PC-3 (cell line): ENCODE measurements at regions not wholly inside any gene's neighbourhood (a gene's known extent, or its start where the extent isn't known, plus 50 kb on each side); places are given as distances from the start of the nearest gene placed in this dataset.

ENCODE experiments used
- ATAC-seq: fragments of 200-7000 bp; cut with Tn5 transposase; 2 replicates; pipeline ENCODE4 v1.9.1; 2020; ENCODE audit warnings: mild to moderate bottlenecking, moderate library complexity
- BruUV-seq: library from RNA; stranded (reverse); fragments of 400-500 nt; replicated peaks from 2 replicates; lab custom pipeline; 2021; lab: Mats Ljungman, UMichigan
- CTCF ChIA-PET: fragments of 300-600 bp; sonication (Branson Sonifier 250); formaldehyde crosslinking; loops from one replicate; lab custom pipeline; 2022; ENCODE audit warnings: antibody characterized with exemption; lab: Charles Lee
- POLR2A ChIA-PET: fragments of 300-600 bp; sonication (Branson Sonifier 250); formaldehyde crosslinking; loops from one replicate; lab custom pipeline; 2022; ENCODE audit warnings: antibody characterized with exemption; ENCODE audit not compliant: unreplicated experiment; lab: Charles Lee
- DNase-seq: peaks from one replicate; pipeline ENCODE4 v3.0.0-alpha.2; 2015
- H2AFZ ChIP-seq: fragments of 300-600 bp; sonication (generic); 2 replicates; pipeline ENCODE4 v1.6.0; 2016; ENCODE audit warnings: antibody characterized with exemption, low read length
- H3F3A ChIP-seq: fragments of 300-600 bp; sonication (generic); one replicate; pipeline ENCODE4 v1.6.0; 2017; ENCODE audit warnings: antibody characterized with exemption, low read length, control low read depth, mild to moderate bottlenecking; ENCODE audit not compliant: unreplicated experiment
- H3K27ac ChIP-seq: fragments of 300-600 bp; sonication (generic); 2 replicates; pipeline ENCODE4 v1.5.1; 2016; ENCODE audit warnings: mild to moderate bottlenecking, low read length
- H3K27me3 ChIP-seq: fragments of 300-600 bp; sonication (generic); 2 replicates; pipeline ENCODE4 v1.6.1; 2016; ENCODE audit warnings: low read length, mixed read lengths
- H3K36me3 ChIP-seq: fragments of 300-600 bp; sonication (generic); 2 replicates; pipeline ENCODE4 v1.6.1; 2016; ENCODE audit warnings: low read depth, mixed run types, low read length, mixed read lengths
- H3K4me1 ChIP-seq: fragments of 300-600 bp; sonication (generic); 2 replicates; pipeline ENCODE4 v1.5.1; 2016; ENCODE audit warnings: low read length; ENCODE audit not compliant: insufficient read depth
- H3K4me2 ChIP-seq: fragments of 300-600 bp; sonication (generic); 2 replicates; pipeline ENCODE4 v1.6.0; 2016; ENCODE audit warnings: low read length
- H3K4me3 ChIP-seq: fragments of 300-600 bp; sonication (generic); 2 replicates; pipeline ENCODE4 v1.5.1; 2016; ENCODE audit warnings: mild to moderate bottlenecking, low read length, mixed read lengths
- H3K79me2 ChIP-seq: fragments of 300-600 bp; sonication (generic); 2 replicates; pipeline ENCODE4 v1.6.1; 2017; ENCODE audit warnings: low read length, mixed read lengths
- H3K9ac ChIP-seq: fragments of 300-600 bp; sonication (generic); 2 replicates; pipeline ENCODE4 v1.6.0; 2016; ENCODE audit warnings: mild to moderate bottlenecking, low read length
- H3K9me2 ChIP-seq: fragments of 300-600 bp; sonication (generic); replicated peaks from 2 replicates; pipeline ENCODE4 v1.6.1; 2016; ENCODE audit warnings: mixed run types, low read length, mixed read lengths
- H3K9me3 ChIP-seq: fragments of 300-600 bp; sonication (generic); 2 replicates; pipeline ENCODE4 v1.6.1; 2016; ENCODE audit warnings: low read length, mixed read lengths
- H4K20me1 ChIP-seq: fragments of 300-600 bp; sonication (generic); 2 replicates; pipeline ENCODE4 v1.6.1; 2016; ENCODE audit warnings: low read length, mixed read lengths
- CTCF ChIP-seq: fragments of 300-600 bp; sonication (generic); conservative IDR thresholded peaks from 2 replicates; pipeline ENCODE4 v1.5.1; 2017; ENCODE audit warnings: antibody characterized with exemption, low read depth, mild to moderate bottlenecking, low read length
- EZH2 ChIP-seq: fragments of 300-600 bp; sonication (generic); IDR thresholded peaks from one replicate; pipeline ENCODE4 v1.6.1; 2017; ENCODE audit warnings: antibody characterized with exemption, mild to moderate bottlenecking, low read length; ENCODE audit not compliant: unreplicated experiment
- EZH2phosphoT487 ChIP-seq: fragments of 300-600 bp; sonication (generic); IDR thresholded peaks from 2 replicates; pipeline ENCODE4 v1.6.1; 2018; ENCODE audit warnings: mild to moderate bottlenecking, antibody characterized with exemption, low read length, borderline replicate concordance
- intact Hi-C: fragments of 100-400 bp; cut with micrococcal nuclease; formaldehyde crosslinking; loops from 2 replicates; pipeline ENCODE4 v1.9.0; 2023

- intact Hi-C loops = no loop called here
- Histone ChIP-seq H3F3A (no peaks in the 10 kb centered on the region), H3K27ac (no peak overlapping the region), H3K4me1 (peaks cover 4% of the 10 kb centered on the region), H2AFZ (no peak overlapping the region), H3K27me3 (peaks cover 10% of the 10 kb centered on the region), H3K4me2 (no peak overlapping the region), H3K79me2 (no peaks in the 10 kb centered on the region), H3K4me3 (no peak overlapping the region), H4K20me1 (no peaks in the 10 kb centered on the region), H3K9me2 (no peaks in the 10 kb centered on the region), H3K36me3 (no peaks in the 10 kb centered on the region), H3K9ac (no peak overlapping the region), H3K9me3 (no peaks in the 10 kb centered on the region)
- TF ChIP-seq CTCF = no peak
- TF ChIP-seq EZH2 = no peak
- TF ChIP-seq EZH2phosphoT487 = no peak
- DNase-seq (peak; percentile 65), ATAC-seq (peak; percentile 33; the same call in 1 of the 2 replicates)
- BruUV-seq = no TSS peak
- CTCF ChIA-PET = interaction anchor here (0.5 kb wide), 1 partner anchor 249 kb away, joined by 4 read pairs; the partner anchor contains the start of gene UQCC2
- POLR2A ChIA-PET = no interaction called here
These were observed 156.8 kb upstream of the MLN start for GRCh38 chr6:33960345-33961313.

- Histone ChIP-seq H3K4me2 (no peak overlapping the region), H3K9me3 (no peaks in the 10 kb centered on the region), H3K4me1 (peaks cover 4% of the 10 kb centered on the region), H3K79me2 (no peaks in the 10 kb centered on the region), H3F3A (no peaks in the 10 kb centered on the region), H4K20me1 (no peaks in the 10 kb centered on the region), H3K9me2 (no peaks in the 10 kb centered on the region), H3K4me3 (no peak overlapping the region), H2AFZ (no peak overlapping the region), H3K9ac (no peak overlapping the region), H3K27me3 (peaks cover 11% of the 10 kb centered on the region), H3K36me3 (no peaks in the 10 kb centered on the region), H3K27ac (no peak overlapping the region)
- ChIA-PET CTCF (interaction anchor here (0.5 kb wide), 1 partner anchor 249 kb away, joined by 4 read pairs; the partner anchor contains the start of gene UQCC2), POLR2A (no interaction called here)
- no TSS peak for BruUV-seq
- no peak for TF ChIP-seq CTCF
- no peak for ATAC-seq
- peak; percentile 44 for DNase-seq
- intact Hi-C loops = no loop called here
These were observed 156.0 kb upstream of the MLN start for GRCh38 chr6:33959661-33960344.
